Mucosa of rectum (tissue), 2 donors: ENCODE measurements at regions not wholly inside any gene's neighbourhood (a gene's known extent, or its start where the extent isn't known, plus 50 kb on each side); places are given as distances from the start of the nearest gene placed in this dataset.
"Not testable (repeated sequence)": the region's sequence is repeated elsewhere in the genome, so short reads cannot be mapped to it uniquely, and the experiment has no call there.

Experiments used
- H3K27ac ChIP-seq, 2 donors: one replicate each; pipeline ENCODE4 v1.7.0; 2013; ENCODE audit warnings: inconsistent platforms in 2 of 2, low read depth in 2 of 2, low read length in 2 of 2
- H3K27me3 ChIP-seq, 2 donors: one replicate each; pipeline ENCODE4 v1.7.0; 2013; ENCODE audit warnings: low read length in 2 of 2; ENCODE audit not compliant: control insufficient read depth in 2 of 2, insufficient read depth in 2 of 2
- H3K36me3 ChIP-seq, 2 donors: one replicate each; pipeline ENCODE4 v1.7.0; 2013; ENCODE audit warnings: low read length in 2 of 2; ENCODE audit not compliant: control insufficient read depth in 2 of 2, insufficient read depth in 2 of 2
- H3K4me1 ChIP-seq, 2 donors: one replicate each; pipeline ENCODE4 v1.7.0; 2013; ENCODE audit warnings: low read length in 2 of 2, mild to moderate bottlenecking in 1 of 2; ENCODE audit not compliant: control insufficient read depth in 2 of 2, insufficient read depth in 2 of 2
- H3K4me3 ChIP-seq, 2 donors: one replicate each; pipeline ENCODE4 v1.7.0; 2013; ENCODE audit warnings: low read length in 2 of 2
- H3K9ac ChIP-seq, 2 donors: one replicate each; pipeline ENCODE4 v1.7.0; 2013; ENCODE audit warnings: low read length in 2 of 2, low read depth in 1 of 2, mild to moderate bottlenecking in 1 of 2
- H3K9me3 ChIP-seq, 2 donors: one replicate each; pipeline ENCODE4 v1.7.0; 2013; ENCODE audit warnings: low read length in 2 of 2; ENCODE audit not compliant: control insufficient read depth in 2 of 2
- donor health status: healthy.
- donor health status: Normal muscosa, but diverticular disease.

DNA sequence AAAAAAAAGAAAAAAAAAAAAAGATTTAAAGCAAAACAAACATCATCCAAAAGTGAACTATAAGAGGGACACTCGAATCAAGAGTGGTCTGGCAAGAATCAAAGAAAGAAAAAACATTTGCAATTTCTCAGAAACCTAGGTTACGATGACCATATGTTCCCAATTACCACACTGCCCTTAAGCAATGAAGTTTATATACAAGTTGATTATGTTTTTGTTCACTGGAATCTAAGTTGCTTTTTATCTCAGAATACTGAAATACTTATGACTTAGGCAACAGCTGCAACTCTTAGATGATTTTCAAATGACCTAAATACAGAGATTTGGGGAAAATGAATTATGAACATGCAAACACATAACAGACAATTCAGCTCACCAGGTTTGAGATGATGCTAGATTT is 597.1 kb upstream of the CHAC2 start:
- no peaks in the 10 kb centered on the region for H3K9me3 ChIP-seq
- H3K27ac ChIP-seq = no peak overlapping the region
- no peaks in the 10 kb centered on the region for H3K4me1 ChIP-seq
- no peaks in the 10 kb centered on the region for H3K27me3 ChIP-seq
- H3K36me3 ChIP-seq = no peaks in the 10 kb centered on the region
- no peak overlapping the region for H3K4me3 ChIP-seq
- no peak overlapping the region for H3K9ac ChIP-seq

DNA sequence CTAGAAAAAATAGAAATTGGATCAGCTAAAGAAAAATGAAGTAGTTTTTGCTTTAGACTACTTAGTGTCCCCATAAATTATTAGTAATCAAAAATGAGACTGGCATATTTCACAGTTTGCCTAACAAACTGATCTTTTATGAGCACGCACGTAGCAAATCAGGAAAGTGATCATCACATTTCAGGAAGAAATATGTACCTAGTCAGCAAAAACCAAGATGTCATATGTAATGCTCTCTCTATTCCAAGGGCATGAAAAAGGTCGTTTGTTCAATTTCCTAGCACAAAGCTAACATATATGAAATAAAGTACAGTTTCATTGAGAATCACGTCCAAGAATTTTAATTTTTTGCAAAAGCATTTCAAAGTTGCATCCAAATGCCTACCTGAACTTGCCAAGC is 600.4 kb upstream of the CHAC2 start:
- H3K9ac ChIP-seq = no peak overlapping the region
- no peaks in the 10 kb centered on the region for H3K4me1 ChIP-seq
- H3K9me3 ChIP-seq = no peaks in the 10 kb centered on the region
- H3K27ac ChIP-seq = no peak overlapping the region
- no peaks in the 10 kb centered on the region for H3K27me3 ChIP-seq
- H3K4me3 ChIP-seq = no peak overlapping the region
- H3K36me3 ChIP-seq = no peaks in the 10 kb centered on the region

DNA sequence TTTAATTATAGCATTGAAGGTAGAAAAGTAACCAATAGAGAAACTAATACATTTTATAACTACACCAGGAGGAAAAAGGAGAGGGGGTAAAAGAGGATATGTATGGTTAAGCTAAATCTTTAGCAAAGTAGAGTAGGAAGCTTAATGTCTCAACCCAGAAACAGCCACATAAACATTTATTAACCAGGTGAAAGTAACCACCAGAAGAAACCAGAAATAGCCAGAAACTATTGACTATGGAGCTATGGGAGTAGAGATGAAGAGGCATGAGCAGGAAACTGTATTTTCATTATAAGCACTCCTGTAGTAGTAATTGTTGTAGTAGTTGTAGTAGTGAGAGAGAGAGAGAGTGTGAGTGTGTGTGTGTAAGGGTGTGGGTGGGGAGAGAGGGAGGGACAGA is 617.5 kb upstream of the CHAC2 start:
- H3K27ac ChIP-seq = no peak overlapping the region
- no peaks in the 10 kb centered on the region for H3K27me3 ChIP-seq
- no peaks in the 10 kb centered on the region for H3K9me3 ChIP-seq
- H3K36me3 ChIP-seq = no peaks in the 10 kb centered on the region
- H3K4me3 ChIP-seq = no peak overlapping the region
- H3K4me1 ChIP-seq = no peaks in the 10 kb centered on the region
- no peak overlapping the region for H3K9ac ChIP-seq

DNA sequence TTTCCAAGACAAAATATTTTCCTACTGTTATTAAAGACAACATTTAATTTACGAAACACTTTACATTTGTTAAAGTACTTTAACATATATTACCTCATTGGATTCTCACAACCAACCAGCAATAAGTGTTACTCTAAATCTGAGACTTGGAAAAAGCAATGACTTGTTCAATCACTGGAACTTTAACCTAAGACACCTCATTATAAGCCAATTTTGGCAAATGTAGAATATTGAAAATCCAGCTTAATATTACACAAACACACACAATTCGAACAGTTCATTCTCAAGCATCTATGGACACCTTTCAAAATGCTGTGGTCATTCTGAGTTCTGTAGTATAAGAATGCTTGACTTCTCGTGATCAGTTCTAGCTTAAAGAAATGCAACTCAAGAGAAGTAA is 619.4 kb upstream of the CHAC2 start:
- Histone ChIP-seq H3K4me1 (no peaks in the 10 kb centered on the region), H3K27ac (no peak overlapping the region), H3K9me3 (no peaks in the 10 kb centered on the region), H3K36me3 (no peaks in the 10 kb centered on the region), H3K9ac (no peak overlapping the region), H3K27me3 (no peaks in the 10 kb centered on the region), H3K4me3 (no peak overlapping the region)

DNA sequence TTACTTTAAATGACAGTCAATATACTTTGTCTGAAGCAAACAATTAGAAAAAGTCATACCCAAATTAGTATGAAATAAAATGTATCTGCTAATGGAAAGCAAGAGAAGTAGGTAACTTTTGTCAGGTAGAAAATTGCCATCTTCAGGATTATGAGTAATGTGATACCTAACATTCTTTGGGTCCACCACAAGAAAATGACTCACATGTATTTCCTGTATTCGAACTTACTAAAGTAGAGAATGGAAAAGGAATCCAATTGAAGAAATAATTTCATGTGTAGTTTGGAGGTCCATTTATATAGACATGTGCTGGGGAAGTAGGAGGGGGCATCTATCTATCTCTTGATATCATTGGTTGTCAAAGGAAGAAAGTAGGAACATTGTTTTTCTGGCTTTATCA is 636.2 kb upstream of the CHAC2 start:
- H3K27ac ChIP-seq = no peak overlapping the region
- no peaks in the 10 kb centered on the region for H3K9me3 ChIP-seq
- H3K36me3 ChIP-seq = no peaks in the 10 kb centered on the region
- no peaks in the 10 kb centered on the region for H3K27me3 ChIP-seq
- no peak overlapping the region for H3K4me3 ChIP-seq
- H3K4me1 ChIP-seq = peaks cover 0 to 4% of the 10 kb centered on the region in 2 donors
- no peak overlapping the region for H3K9ac ChIP-seq

DNA sequence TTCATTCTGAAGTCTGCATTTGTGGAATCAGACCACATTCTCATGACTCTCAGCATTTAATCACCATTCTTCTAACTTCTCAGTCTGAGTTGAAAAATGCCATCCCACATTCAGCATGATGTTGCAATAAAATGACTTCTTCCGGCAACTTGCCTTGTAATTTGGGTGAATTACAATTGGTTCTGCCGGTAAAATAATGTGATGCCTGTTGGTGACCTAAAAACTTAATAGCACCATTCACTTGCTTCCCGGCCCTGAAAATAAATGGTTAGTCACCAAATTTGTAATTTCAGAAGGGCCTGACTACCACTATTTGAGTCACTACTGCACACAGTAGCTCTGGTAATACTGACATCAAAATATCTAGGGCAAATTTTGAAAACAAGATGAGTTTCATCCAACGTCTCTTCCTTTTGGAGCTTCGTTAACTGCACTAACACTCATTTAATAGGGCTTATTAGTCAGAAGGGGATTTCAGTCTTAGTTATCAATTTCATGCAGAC is 637.1 kb upstream of the CHAC2 start:
- H3K4me3 ChIP-seq = no peak overlapping the region
- no peaks in the 10 kb centered on the region for H3K27me3 ChIP-seq
- H3K27ac ChIP-seq = no peak overlapping the region
- no peaks in the 10 kb centered on the region for H3K9me3 ChIP-seq
- no peak overlapping the region for H3K9ac ChIP-seq
- peaks cover 0 to 4% of the 10 kb centered on the region in 2 donors for H3K4me1 ChIP-seq
- H3K36me3 ChIP-seq = no peaks in the 10 kb centered on the region

DNA sequence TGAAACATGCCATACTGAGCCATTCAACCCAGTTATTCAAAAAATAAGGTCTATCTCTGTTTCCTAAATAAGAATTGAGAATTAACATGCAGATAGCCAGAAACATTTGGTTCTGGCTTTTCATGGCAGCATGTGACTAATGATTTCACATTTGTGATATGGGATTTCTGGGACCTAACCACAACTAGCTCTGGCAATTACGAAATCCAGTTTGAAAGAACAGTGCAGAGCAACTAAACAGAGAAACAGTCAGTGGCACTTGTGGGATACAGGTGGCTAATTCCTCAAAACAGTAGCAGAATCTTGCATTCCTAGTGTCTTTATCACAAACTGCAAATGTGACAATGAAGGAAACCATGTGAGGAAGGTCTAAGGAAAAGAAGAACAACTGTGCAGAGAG is 637.8 kb upstream of the CHAC2 start:
- Histone ChIP-seq H3K27me3 (no peaks in the 10 kb centered on the region), H3K4me1 (peaks cover 0 to 4% of the 10 kb centered on the region in 2 donors), H3K4me3 (no peak overlapping the region), H3K36me3 (no peaks in the 10 kb centered on the region), H3K27ac (no peak overlapping the region), H3K9ac (no peak overlapping the region), H3K9me3 (no peaks in the 10 kb centered on the region)

DNA sequence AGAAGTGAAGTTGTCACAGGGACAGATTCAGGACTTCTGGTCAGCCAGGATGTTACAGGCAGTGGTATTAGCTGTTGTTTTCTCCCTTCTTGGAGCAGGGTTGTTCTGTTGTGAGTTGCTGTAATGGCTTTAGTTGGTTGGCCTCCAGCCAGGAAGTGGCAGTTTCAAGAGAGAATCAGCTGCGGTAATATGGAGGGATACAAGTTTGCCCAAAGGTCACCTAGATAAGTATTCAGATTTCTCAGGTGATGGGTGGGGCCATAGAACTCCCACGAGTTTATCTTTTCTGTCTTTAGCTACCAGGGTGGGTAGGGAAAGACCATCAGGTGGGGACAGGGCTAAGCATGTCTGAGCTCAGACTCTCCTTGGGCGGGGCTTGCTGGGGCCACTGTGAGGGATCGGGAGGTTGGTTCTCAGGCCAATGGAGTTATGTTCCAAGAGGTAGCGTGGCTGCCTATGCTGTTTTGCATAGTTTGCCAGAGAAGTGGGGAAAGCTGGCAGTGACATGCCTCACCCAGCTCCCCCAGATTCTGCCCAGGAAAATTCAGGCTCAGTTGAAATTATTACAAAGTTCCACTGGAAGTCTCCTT is 640.4 kb upstream of the CHAC2 start:
- Histone ChIP-seq H3K4me1 (peaks cover 0 to 4% of the 10 kb centered on the region in 2 donors), H3K4me3 (no peak overlapping the region), H3K9ac (no peak overlapping the region), H3K36me3 (no peaks in the 10 kb centered on the region), H3K9me3 (no peaks in the 10 kb centered on the region), H3K27ac (no peak overlapping the region), H3K27me3 (no peaks in the 10 kb centered on the region)

DNA sequence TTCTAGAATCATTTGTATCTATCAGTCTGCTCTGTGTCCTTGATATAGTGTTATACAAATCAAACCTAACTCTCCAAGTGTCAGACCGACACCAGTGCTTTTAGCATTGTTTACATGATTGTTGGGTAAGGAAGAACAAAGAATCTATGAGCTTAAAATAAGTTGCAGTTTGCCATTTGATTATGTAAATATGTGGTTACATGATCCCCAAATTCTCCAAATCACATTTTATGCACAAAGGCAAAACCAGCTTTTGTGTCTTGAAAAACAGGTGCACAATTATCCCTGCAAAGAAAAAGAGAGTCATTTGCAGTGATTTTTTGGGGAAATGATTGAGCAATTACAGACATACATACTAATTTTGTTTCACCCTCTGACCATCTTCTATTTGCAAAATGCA is 652.6 kb upstream of the CHAC2 start:
- Histone ChIP-seq H3K27me3 (no peaks in the 10 kb centered on the region), H3K9ac (no peak overlapping the region), H3K36me3 (no peaks in the 10 kb centered on the region), H3K9me3 (no peaks in the 10 kb centered on the region), H3K4me3 (no peak overlapping the region), H3K27ac (no peak overlapping the region), H3K4me1 (no peaks in the 10 kb centered on the region)

DNA sequence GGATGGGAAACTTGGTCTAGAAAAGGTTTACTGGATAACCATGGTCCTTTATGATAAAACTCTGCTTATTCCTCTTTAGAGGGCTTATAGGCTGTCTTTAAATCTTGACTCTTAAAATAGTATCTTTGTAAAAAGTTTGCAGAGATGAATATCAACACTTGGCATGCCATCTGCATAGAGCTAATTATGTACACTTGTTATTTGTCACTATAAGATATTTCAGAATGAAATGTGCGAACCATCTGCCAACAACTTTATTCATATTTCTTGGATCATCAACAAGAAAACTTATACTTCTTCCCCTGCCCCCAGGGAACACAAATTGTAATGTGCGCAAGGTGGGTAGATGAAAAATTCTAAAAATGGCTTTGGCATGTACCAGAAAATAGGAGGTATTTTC is 653.0 kb upstream of the CHAC2 start:
- Histone ChIP-seq H3K27ac (no peak overlapping the region), H3K27me3 (no peaks in the 10 kb centered on the region), H3K9me3 (no peaks in the 10 kb centered on the region), H3K4me3 (no peak overlapping the region), H3K36me3 (no peaks in the 10 kb centered on the region), H3K9ac (no peak overlapping the region), H3K4me1 (no peaks in the 10 kb centered on the region)

DNA sequence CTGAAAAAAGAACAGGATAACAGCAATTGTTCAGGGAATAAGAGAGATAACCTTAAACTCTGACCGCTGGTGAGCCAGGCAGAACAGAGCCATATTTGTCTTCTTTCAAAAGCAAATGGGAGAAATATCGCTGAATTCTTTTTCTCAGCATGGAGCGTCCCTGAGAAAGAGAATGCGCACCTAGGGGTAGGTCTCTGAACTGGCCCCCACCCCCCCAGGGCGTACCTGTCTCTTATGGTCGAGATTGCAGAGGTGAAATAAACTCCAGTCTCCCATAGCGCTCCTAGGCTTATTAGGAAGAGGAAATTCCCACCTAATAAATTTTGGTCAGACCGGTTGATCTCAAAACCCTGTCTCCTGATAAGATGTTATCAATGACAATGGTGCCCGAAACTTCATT is 655.2 kb upstream of the CHAC2 start:
- H3K9me3 ChIP-seq, H3K9ac ChIP-seq, H3K36me3 ChIP-seq, H3K27ac ChIP-seq, H3K4me3 ChIP-seq, H3K4me1 ChIP-seq, H3K27me3 ChIP-seq: not testable (repeated sequence)
